ENCODE measurements at regions not wholly inside any gene's neighbourhood (a gene's known extent, or its start where the extent isn't known, plus 50 kb on each side); places are given as distances from the start of the nearest gene placed in this dataset.

GRCh38 chr3:159928071-159928491 is 60.6 kb upstream of the IL12A start:
- H3K9me3 Mint-ChIP-seq, result no peaks in the 10 kb centered on the region
- no peak for DNase-seq (ENCODE audit: extremely low spot score, unreplicated experiment)
- H3K4me1 Mint-ChIP-seq (ENCODE audit: unreplicated experiment), result peaks cover 10% of the 10 kb centered on the region
- no peaks in the 10 kb centered on the region for H3K27me3 Mint-ChIP-seq
- H3K36me3 Mint-ChIP-seq, result peaks cover 1% of the 10 kb centered on the region
- no peak for TF ChIP-seq CTCF (conservative IDR thresholded peaks at IDR 0.05)
- no peak overlapping the region for H3K4me3 Mint-ChIP-seq
- peak overlapping the region; percentile 10 for H3K27ac Mint-ChIP-seq

- Mint-ChIP-seq H3K27me3 (no peaks in the 10 kb centered on the region), H3K27ac (peak overlapping the region; percentile 10), H3K4me3 (no peak overlapping the region), H3K9me3 (no peaks in the 10 kb centered on the region), H3K4me1 (ENCODE audit: unreplicated experiment) (peaks cover 10% of the 10 kb centered on the region), H3K36me3 (peaks cover 3% of the 10 kb centered on the region)
- no peak for DNase-seq (ENCODE audit: extremely low spot score, unreplicated experiment)
- TF ChIP-seq CTCF (conservative IDR thresholded peaks at IDR 0.05), result no peak
These were observed 60.0 kb upstream of the IL12A start for GRCh38 chr3:159928666-159929065.

- Mint-ChIP-seq H3K4me3 (no peak overlapping the region), H3K27me3 (no peaks in the 10 kb centered on the region), H3K9me3 (no peaks in the 10 kb centered on the region), H3K4me1 (ENCODE audit: unreplicated experiment) (peaks cover 10% of the 10 kb centered on the region), H3K27ac (peak overlapping the region; percentile 60), H3K36me3 (peaks cover 3% of the 10 kb centered on the region)
- DNase-seq (ENCODE audit: extremely low spot score, unreplicated experiment), result no peak
- TF ChIP-seq CTCF (conservative IDR thresholded peaks at IDR 0.05), result peak; percentile 35
These were observed 59.2 kb upstream of the IL12A start for GRCh38 chr3:159929171-159930141.

GRCh38 chr3:159934216-159934615 is 54.4 kb upstream of the IL12A start:
- H3K4me1 Mint-ChIP-seq (ENCODE audit: unreplicated experiment), result no peaks in the 10 kb centered on the region
- DNase-seq (ENCODE audit: extremely low spot score, unreplicated experiment), result no peak
- H3K9me3 Mint-ChIP-seq, result no peaks in the 10 kb centered on the region
- H3K27ac Mint-ChIP-seq, result no peak overlapping the region
- TF ChIP-seq CTCF (conservative IDR thresholded peaks at IDR 0.05), result no peak
- no peaks in the 10 kb centered on the region for H3K27me3 Mint-ChIP-seq
- H3K4me3 Mint-ChIP-seq, result no peak overlapping the region
- H3K36me3 Mint-ChIP-seq, result peaks cover 3% of the 10 kb centered on the region

GRCh38 chr3:159936541-159936940 is 52.1 kb upstream of the IL12A start:
- H3K4me1 Mint-ChIP-seq (ENCODE audit: unreplicated experiment), result no peaks in the 10 kb centered on the region
- DNase-seq (ENCODE audit: extremely low spot score, unreplicated experiment), result no peak
- H3K9me3 Mint-ChIP-seq, result no peaks in the 10 kb centered on the region
- peaks cover under 1% of the 10 kb centered on the region for H3K27me3 Mint-ChIP-seq
- TF ChIP-seq CTCF (conservative IDR thresholded peaks at IDR 0.05), result no peak
- H3K36me3 Mint-ChIP-seq, result peaks cover 3% of the 10 kb centered on the region
- H3K27ac Mint-ChIP-seq, result no peak overlapping the region
- no peak overlapping the region for H3K4me3 Mint-ChIP-seq
